Heart left ventricle (tissue), 16 donors: ENCODE measurements at regions not wholly inside any gene's neighbourhood (a gene's known extent, or its start where the extent isn't known, plus 50 kb on each side); places are given as distances from the start of the nearest gene placed in this dataset.
"Not testable (repeated sequence)": the region's sequence is repeated elsewhere in the genome, so short reads cannot be mapped to it uniquely, and the experiment has no call there.

Experiments
- ATAC-seq, 4 donors: fragments of 200-7000 bp; cut with Tn5 transposase; one replicate each; pipeline ENCODE4 v1.9.1; 2020 to 2022; ENCODE audit warnings: moderate library complexity in 4 of 4, mild to moderate bottlenecking in 3 of 4, moderate number of reproducible peaks in 1 of 4
- DNase-seq, 5 donors: peaks; one replicate each; pipeline ENCODE4 v3.0.0-alpha.2; 2020
- H3K27ac ChIP-seq, 12 donors: fragments of 200-600 bp; sonication (generic) in 4 of 12; one replicate each; pipeline versions ENCODE4 v1.5.0 to v1.8.0; 2016 to 2022; ENCODE audit warnings: mild to moderate bottlenecking in 2 of 12
- H3K27me3 ChIP-seq, 9 donors: fragments of 200-600 bp; sonication (generic) in 2 of 9; one replicate each; pipeline versions ENCODE4 v1.5.1 to v1.8.0; 2016 to 2022; ENCODE audit warnings: mild to moderate bottlenecking in 3 of 9
- H3K36me3 ChIP-seq, 9 donors: fragments of 200-600 bp; sonication (generic) in 2 of 9; one replicate each; pipeline versions ENCODE4 v1.5.0 to v1.8.0; 2018 to 2022; ENCODE audit warnings: mild to moderate bottlenecking in 2 of 9
- H3K4me1 ChIP-seq, 12 donors: fragments of 200-600 bp; sonication (generic) in 4 of 12; one replicate each; pipeline versions ENCODE4 v1.5.0 to v1.8.0; 2016 to 2022; ENCODE audit warnings: mild to moderate bottlenecking in 3 of 12
- H3K4me3 ChIP-seq, 12 donors: fragments of 200-600 bp; sonication (generic) in 4 of 12; one replicate each; pipeline versions ENCODE4 v1.5.0 to v1.8.0; 2017 to 2022; ENCODE audit warnings: mild to moderate bottlenecking in 9 of 12, moderate library complexity in 4 of 12
- H3K9me3 ChIP-seq, 12 donors: fragments of 200-600 bp; sonication (generic) in 4 of 12; one replicate each; pipeline versions ENCODE4 v1.5.0 to v1.8.0; 2016 to 2022; ENCODE audit warnings: mild to moderate bottlenecking in 1 of 12
- WGBS, 4 donors: extraction: QIAGEN DNeasy Blood & Tissue Kit in 2 of 4; methylation state at CpG; one replicate each; pipeline versions ENCODE4 v1.1.5 to v1.1.7; 2013 to 2018; 5-methylcytosine and 5-hydroxymethylcytosine counted together
- intact Hi-C, 10 donors: fragments of 100-400 bp; cut with DNase I; formaldehyde crosslinking; loops; one replicate each; pipeline versions ENCODE4 v1.11.1 to v1.14.2; 2022
- donor health status: ischemic (EF 13 %, LVEDD 7.1; RV severe dilation, severe dysfunction).
- donor health status: healthy with polysubstance abuse.
- donor health status: DM: no; HTN: yes; CAD: no.
- donor health status: DM: no; HTN: no; CAD: no.
- donor health status: ischemic (EF 25% LVEDD 6.9; RV normal size, moderate dysfunction).
- donor health status: ischemic (EF 25% LVEDD 5.7; RV mildly dilated, moderate dysfunction).
- donor health status: healthy.
- donor health status: DM: yes; HTN: yes; CAD: no.
- donor health status: ischemic (EF 35%, LVEDD 5.7; RV mildly dilated, moderate dysfunction).
- donor health status: nonischemic (EF 11% LVEDD 7.7; RV severe dilation, severe dysfunction).
- donor health status: DM: yes; HTN: yes; CAD: no.
- donor health status: PGD.
- donor health status: ischemic (EF 29% LVEDD 5.4; RV normal size, mild dysfunction).
- donor health status: nonischemic (EF 23%, LVEDD 6.1; RV moderate dilation, normal function).

DNA sequence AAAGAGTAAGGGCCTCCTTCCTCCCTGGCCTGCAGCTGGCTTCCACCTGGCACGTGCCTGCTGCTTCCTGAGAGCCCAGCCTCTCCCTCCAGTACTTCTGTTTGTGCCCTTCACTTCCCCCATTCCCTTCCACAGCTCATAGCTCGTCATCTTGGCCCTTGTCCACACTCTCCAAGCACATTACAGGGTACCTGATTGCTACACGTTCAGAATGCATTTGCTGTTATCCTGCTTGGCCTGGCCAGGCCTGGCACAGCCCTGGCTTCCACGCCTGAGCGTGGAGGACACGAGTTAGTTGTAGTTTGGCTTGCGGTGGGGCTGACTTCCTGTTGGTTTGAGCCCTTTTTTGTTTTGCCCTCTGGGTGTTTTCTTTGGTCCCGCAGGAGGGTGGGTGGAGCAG is 197.2 kb upstream of the TP53TG3 start:
- peak; percentile 21 to 56 (median 37) for ATAC-seq
- H3K4me1 ChIP-seq, H3K36me3 ChIP-seq, intact Hi-C loops, H3K27me3 ChIP-seq, H3K9me3 ChIP-seq, DNase-seq, H3K4me3 ChIP-seq, H3K27ac ChIP-seq: not testable (repeated sequence)
- WGBS, 4 donors = no CpG with 5 or more reads among the region's 8 CpGs

DNA sequence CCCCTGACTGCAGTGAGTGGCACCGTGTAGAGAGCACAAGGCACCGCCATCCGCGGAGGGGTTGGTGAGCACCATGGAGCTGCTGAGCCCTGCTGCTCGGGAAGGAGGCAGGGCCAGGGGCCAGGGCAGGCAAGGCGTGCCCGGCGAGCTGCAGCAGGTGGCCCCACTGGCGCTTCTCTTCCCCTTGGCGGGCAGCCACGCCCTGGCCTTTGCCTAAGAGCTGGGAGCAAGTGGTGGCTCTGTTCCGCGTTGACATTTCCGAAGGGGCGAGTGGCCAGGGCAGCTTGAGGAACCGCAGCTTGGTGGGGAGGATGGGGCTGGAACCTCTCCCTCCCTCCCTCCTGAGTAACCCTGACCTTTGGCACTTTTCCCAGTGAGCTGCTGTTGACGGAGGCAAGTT is 194.7 kb upstream of the TP53TG3 start:
- H3K9me3 ChIP-seq, H3K36me3 ChIP-seq, H3K4me1 ChIP-seq, intact Hi-C loops, H3K4me3 ChIP-seq, H3K27me3 ChIP-seq, H3K27ac ChIP-seq, DNase-seq: not testable (repeated sequence)
- no CpG with 5 or more reads among the region's 17 CpGs for WGBS, 4 donors
- ATAC-seq = peak in 3 of 4 donors; percentile 19 to 62 (median 28)

DNA sequence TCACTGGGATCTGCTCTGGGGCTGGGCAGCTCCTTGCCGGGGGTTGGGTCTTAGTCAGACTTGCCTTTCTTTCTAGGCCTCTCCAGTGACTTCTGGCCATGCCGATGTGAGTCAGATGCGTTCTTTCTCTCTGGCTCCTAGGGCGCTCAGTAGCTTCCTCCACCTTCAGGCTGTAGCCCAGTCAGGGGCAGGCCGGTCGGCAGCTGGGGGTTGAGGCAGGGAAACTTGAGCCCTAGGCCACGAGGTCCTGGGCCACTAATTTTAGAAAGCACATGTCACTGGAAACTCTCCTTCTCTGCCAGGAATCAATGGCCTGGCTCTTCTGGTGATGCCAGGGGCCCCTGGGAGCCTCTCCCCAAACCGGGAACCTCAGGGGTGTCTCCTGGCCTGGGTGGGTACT is 192.4 kb upstream of the TP53TG3 start:
- ATAC-seq (peak; percentile 47 to 69 (median 54)), DNase-seq (peak in 4 of 5 donors; percentile 12 to 55 (median 50))
- H3K27me3 ChIP-seq, H3K4me3 ChIP-seq, H3K36me3 ChIP-seq, H3K9me3 ChIP-seq, intact Hi-C loops, H3K27ac ChIP-seq, H3K4me1 ChIP-seq: not testable (repeated sequence)
- WGBS, 4 donors = 60 to 71% methylated on average over 5 to 6 of the region's 8 CpGs; no CpG with 5 or more reads in 2 of the 4 donors

DNA sequence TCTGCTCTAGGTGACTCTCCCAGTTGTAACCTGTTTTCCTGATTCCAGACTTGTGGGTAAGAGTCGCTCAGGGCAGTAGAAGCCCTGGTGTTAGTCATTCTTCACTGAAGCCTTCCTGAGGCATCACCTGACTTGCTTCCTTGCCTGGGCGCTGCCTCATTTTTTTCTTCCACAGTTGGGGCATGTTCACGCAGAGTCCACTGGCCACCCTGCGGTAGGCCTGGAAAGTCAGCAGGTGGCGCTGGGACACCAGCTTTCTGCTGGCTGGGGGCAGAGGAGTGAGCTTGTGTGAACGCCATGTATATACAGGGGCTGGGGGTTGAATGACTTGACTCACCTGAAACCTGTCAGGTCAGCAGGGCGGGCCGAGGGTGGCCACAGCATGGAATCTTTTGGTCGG is 189.3 kb upstream of the TP53TG3 start:
- H3K36me3 ChIP-seq, DNase-seq, H3K27me3 ChIP-seq, H3K9me3 ChIP-seq, H3K4me3 ChIP-seq, H3K27ac ChIP-seq, H3K4me1 ChIP-seq, intact Hi-C loops: not testable (repeated sequence)
- peak; percentile 60 to 80 (median 76) for ATAC-seq
- WGBS, 4 donors = no CpG with 5 or more reads among the region's 9 CpGs

DNA sequence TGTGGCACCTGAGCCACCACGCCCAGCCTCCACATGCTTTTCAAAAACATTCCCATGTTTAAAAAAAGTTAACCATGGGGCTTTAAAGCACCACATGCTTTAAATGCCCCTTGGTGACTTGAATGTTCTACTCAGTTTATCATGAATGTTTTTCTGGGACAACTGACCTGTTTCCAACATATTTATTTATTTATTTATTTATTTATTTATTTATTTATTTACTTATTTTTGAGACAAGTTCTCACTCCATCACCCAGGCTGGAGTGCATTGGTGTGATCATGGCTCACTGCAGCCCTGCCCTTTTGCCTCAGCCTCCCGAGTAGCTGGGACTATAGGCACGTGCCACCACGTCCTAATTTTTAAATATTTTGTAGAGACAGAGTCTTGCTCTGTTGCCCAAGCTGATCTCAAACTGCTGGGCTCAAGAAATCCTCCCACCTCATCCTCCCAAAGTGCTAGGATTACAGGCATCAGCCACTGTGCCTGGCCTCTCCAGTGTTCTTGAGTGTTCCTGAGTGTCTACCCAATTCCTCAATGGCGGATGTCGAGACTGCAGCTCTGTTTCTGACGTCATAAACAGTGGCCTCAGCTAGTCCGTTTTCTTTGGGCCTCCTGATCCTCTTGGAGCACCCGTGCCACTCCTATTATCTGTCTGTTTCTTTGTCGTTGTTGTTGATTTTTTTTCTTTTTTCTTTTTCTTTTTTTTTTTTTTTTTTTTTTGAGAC is 185.7 kb upstream of the TP53TG3 start:
- H3K4me1 ChIP-seq, H3K4me3 ChIP-seq, H3K27me3 ChIP-seq, H3K9me3 ChIP-seq, intact Hi-C loops, H3K27ac ChIP-seq, ATAC-seq, H3K36me3 ChIP-seq: not testable (repeated sequence)
- peak in 1 of 5 donors; percentile 1 for DNase-seq
- 68 to 87% (median 71%) methylated on average over 5 to 9 of the region's 10 CpGs for whole genome bisulfite sequencing, 4 donors

DNA sequence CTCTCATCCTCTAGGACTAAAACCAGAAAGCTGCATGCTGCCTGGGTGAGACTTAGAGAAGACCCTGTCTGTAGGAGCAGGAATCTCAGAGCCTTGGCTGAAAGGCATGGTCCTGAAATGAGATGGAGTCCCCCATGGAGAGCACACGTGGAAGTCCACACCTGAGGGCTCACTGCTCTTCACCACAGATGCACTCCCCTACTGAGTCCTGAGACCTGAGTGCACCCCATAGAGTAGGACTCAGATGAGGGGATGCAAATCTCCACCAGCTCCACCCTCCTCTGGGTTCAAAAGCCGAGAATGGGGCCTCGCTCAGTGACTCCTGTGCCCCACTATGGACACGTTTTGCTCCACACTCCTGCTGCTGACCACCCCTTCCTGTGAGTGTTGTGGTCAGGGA is 171.4 kb upstream of the TP53TG3 start:
- DNase-seq, ATAC-seq: not testable (repeated sequence)
- WGBS, 4 donors = 38 to 61% (median 51%) methylated on average over 3 of the region's 4 CpGs

DNA sequence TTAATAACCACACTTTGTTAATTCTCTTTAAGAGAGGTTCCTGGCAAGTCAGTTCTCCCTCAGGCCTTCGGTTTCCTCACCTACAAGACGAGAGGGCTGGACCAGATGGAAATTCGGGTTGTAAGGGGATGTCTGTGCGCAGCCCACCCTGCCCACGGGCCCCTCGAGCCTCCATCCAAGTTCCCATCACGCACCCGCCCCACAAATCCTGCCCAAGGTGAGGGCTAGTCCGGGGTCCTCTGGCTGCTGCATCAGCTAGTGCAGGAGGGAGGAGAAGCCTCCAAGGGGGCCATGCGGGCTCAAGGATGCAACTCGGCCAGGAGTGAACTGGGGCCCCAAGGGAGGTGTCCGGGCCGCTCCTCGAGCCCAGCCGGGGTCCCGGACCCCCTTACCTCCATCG is 169.6 kb upstream of the TP53TG3 start:
- H3K4me3 ChIP-seq, intact Hi-C loops, H3K4me1 ChIP-seq, ATAC-seq, H3K36me3 ChIP-seq, H3K27ac ChIP-seq, H3K27me3 ChIP-seq, H3K9me3 ChIP-seq: not testable (repeated sequence)
- DNase-seq = peak in 1 of 5 donors; percentile 20
- whole genome bisulfite sequencing, 4 donors = 46 to 87% (median 75%) methylated on average over 4 to 14 of the region's 17 CpGs

More for the DNA sequence above, 171.4 kb upstream of the TP53TG3 start:
- H3K36me3 ChIP-seq, H3K27me3 ChIP-seq, H3K4me1 ChIP-seq, intact Hi-C loops, H3K9me3 ChIP-seq, H3K27ac ChIP-seq, H3K4me3 ChIP-seq: not testable (repeated sequence)

DNA sequence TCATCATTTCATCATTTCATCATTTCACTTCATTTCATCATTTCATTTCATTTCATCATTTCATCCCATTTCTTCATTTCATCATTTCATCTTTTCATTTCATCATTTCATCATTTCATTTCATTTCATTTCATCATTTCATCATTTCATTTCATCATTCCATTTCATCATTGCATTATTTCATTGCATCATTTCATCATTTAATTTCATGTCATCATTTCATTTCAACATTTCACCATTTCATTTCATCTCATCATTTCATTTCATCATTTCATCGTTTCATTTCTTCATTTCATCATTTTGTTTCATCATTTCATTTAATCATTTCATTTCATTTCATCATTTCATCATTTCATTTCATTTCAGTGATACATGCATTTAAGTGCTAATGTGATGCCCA is 166.9 kb upstream of the TP53TG3 start:
- H3K9me3 ChIP-seq, ATAC-seq, intact Hi-C loops, H3K4me1 ChIP-seq, H3K4me3 ChIP-seq, H3K36me3 ChIP-seq, H3K27ac ChIP-seq, H3K27me3 ChIP-seq, DNase-seq: not testable (repeated sequence)
- WGBS, 4 donors = 25 to 45% (median 33%) methylated on average over 1 of the region's 1 CpG

DNA sequence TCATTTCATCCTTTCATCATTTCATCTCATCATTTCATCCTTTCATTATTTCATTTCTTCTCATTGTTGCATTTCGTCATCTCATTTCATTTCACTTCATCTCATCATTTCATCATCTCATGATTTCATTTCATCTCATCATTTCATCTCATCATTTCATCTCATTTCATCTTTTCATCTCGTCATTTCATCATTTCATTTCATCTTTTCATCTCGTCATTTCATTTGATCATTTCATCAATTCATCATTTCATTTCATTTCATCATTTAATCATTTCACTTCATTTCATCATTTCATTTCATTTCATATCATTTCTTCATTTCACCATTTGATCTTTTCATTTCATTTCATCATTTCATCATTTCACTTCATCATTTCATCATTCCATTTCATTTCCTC is 131.3 kb upstream of the TP53TG3 start:
- H3K9me3 ChIP-seq, H3K27me3 ChIP-seq, DNase-seq, H3K4me1 ChIP-seq, ATAC-seq, intact Hi-C loops, H3K36me3 ChIP-seq, H3K4me3 ChIP-seq, H3K27ac ChIP-seq: not testable (repeated sequence)
- 61 to 79% (median 76%) methylated on average over 3 of the region's 3 CpGs for WGBS, 4 donors

DNA sequence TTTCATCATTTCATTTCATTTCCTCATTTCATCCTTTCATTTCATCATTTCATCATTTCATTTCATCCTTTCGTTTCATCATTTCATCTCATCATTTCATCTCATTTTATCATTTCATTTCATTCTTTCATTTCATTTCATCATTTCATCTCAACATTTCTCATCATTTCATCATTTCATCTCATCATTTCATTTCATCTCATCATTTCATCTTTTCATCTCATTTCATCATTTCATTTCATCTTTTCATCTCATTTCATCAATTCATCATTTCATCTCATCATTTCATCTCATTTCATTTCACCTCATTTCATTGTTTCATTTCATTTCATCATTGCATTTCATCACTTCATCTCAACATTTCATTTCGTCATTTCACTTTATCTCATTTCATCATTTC is 129.7 kb upstream of the TP53TG3 start:
- DNase-seq, H3K27ac ChIP-seq, H3K36me3 ChIP-seq, H3K27me3 ChIP-seq, H3K4me3 ChIP-seq, H3K4me1 ChIP-seq, H3K9me3 ChIP-seq, ATAC-seq, intact Hi-C loops: not testable (repeated sequence)
- 46 to 86% (median 51%) methylated on average over 1 to 2 of the region's 2 CpGs for WGBS, 4 donors
